ENCODE measurements at regions not wholly inside any gene's neighbourhood (a gene's known extent, or its start where the extent isn't known, plus 50 kb on each side); places are given as distances from the start of the nearest gene placed in this dataset.
A peak's percentile ranks its signal among the peaks of the same experiment; 100 is the strongest.

- TF ChIP-seq CTCF (IDR thresholded peaks at IDR 0.05; ENCODE audit: partially characterized antibody, unreplicated experiment): no peak
- no peak overlapping the region for H3K27ac Mint-ChIP-seq (ENCODE audit: unreplicated experiment)
Observed at GRCh38 chr1:218101409-218101808, 183.7 kb upstream of the RRP15 start.

GRCh38 chr1:218108034-218108433 is 177.1 kb upstream of the RRP15 start:
- no peaks in the 10 kb centered on the region for H3K4me1 Mint-ChIP-seq (ENCODE audit: low read depth, unreplicated experiment)
- H3K4me3 Mint-ChIP-seq (ENCODE audit: unreplicated experiment): no peak overlapping the region

More at GRCh38 chr1:218101409-218101808, 183.7 kb upstream of the RRP15 start:
- Mint-ChIP-seq H3K4me1 (ENCODE audit: low read depth, unreplicated experiment) (peaks cover 1% of the 10 kb centered on the region), H3K4me3 (ENCODE audit: unreplicated experiment) (no peak overlapping the region), H3K27me3 (ENCODE audit: unreplicated experiment) (no peaks in the 10 kb centered on the region), H3K36me3 (ENCODE audit: unreplicated experiment) (peaks cover 15% of the 10 kb centered on the region), H3K9me3 (ENCODE audit: unreplicated experiment) (no peaks in the 10 kb centered on the region)
- no peak for DNase-seq

GRCh38 chr1:218112862-218113261 is 172.2 kb upstream of the RRP15 start:
- H3K27me3 Mint-ChIP-seq (ENCODE audit: unreplicated experiment): no peaks in the 10 kb centered on the region
- no peaks in the 10 kb centered on the region for H3K9me3 Mint-ChIP-seq (ENCODE audit: unreplicated experiment)
- no peaks in the 10 kb centered on the region for H3K4me1 Mint-ChIP-seq (ENCODE audit: low read depth, unreplicated experiment)
- no peak overlapping the region for H3K4me3 Mint-ChIP-seq (ENCODE audit: unreplicated experiment)
- DNase-seq: no peak
- TF ChIP-seq CTCF (IDR thresholded peaks at IDR 0.05; ENCODE audit: partially characterized antibody, unreplicated experiment): no peak
- no peaks in the 10 kb centered on the region for H3K36me3 Mint-ChIP-seq (ENCODE audit: unreplicated experiment)
- no peak overlapping the region for H3K27ac Mint-ChIP-seq (ENCODE audit: unreplicated experiment)

More at GRCh38 chr1:218108034-218108433, 177.1 kb upstream of the RRP15 start:
- Mint-ChIP-seq H3K36me3 (ENCODE audit: unreplicated experiment) (no peaks in the 10 kb centered on the region), H3K27ac (ENCODE audit: unreplicated experiment) (no peak overlapping the region), H3K27me3 (ENCODE audit: unreplicated experiment) (no peaks in the 10 kb centered on the region), H3K9me3 (ENCODE audit: unreplicated experiment) (no peaks in the 10 kb centered on the region)
- no peak for DNase-seq
- TF ChIP-seq CTCF (IDR thresholded peaks at IDR 0.05; ENCODE audit: partially characterized antibody, unreplicated experiment): no peak

- no peaks in the 10 kb centered on the region for H3K27me3 Mint-ChIP-seq (ENCODE audit: unreplicated experiment)
- H3K27ac Mint-ChIP-seq (ENCODE audit: unreplicated experiment): no peak overlapping the region
- H3K36me3 Mint-ChIP-seq (ENCODE audit: unreplicated experiment): no peaks in the 10 kb centered on the region
- no peak for TF ChIP-seq CTCF (IDR thresholded peaks at IDR 0.05; ENCODE audit: partially characterized antibody, unreplicated experiment)
- DNase-seq: peak; percentile 54
- no peak overlapping the region for H3K4me3 Mint-ChIP-seq (ENCODE audit: unreplicated experiment)
- H3K4me1 Mint-ChIP-seq (ENCODE audit: low read depth, unreplicated experiment): peaks cover 4% of the 10 kb centered on the region
- no peaks in the 10 kb centered on the region for H3K9me3 Mint-ChIP-seq (ENCODE audit: unreplicated experiment)
Observed at GRCh38 chr1:218123968-218124367, 161.1 kb upstream of the RRP15 start.

GRCh38 chr1:218135371-218135770 is 149.7 kb upstream of the RRP15 start:
- Mint-ChIP-seq H3K36me3 (ENCODE audit: unreplicated experiment) (no peaks in the 10 kb centered on the region), H3K27ac (ENCODE audit: unreplicated experiment) (no peak overlapping the region), H3K4me3 (ENCODE audit: unreplicated experiment) (no peak overlapping the region), H3K4me1 (ENCODE audit: low read depth, unreplicated experiment) (no peaks in the 10 kb centered on the region), H3K9me3 (ENCODE audit: unreplicated experiment) (peaks cover 2% of the 10 kb centered on the region), H3K27me3 (ENCODE audit: unreplicated experiment) (peaks cover 4% of the 10 kb centered on the region)
- TF ChIP-seq CTCF (IDR thresholded peaks at IDR 0.05; ENCODE audit: partially characterized antibody, unreplicated experiment): no peak
- DNase-seq: no peak

Measured in glutamatergic neuron (in vitro differentiated cells).